Muscle of leg (tissue), 3 donors: ENCODE measurements at regions not wholly inside any gene's neighbourhood (a gene's known extent, or its start where the extent isn't known, plus 50 kb on each side); places are given as distances from the start of the nearest gene placed in this dataset.

ENCODE experiments used
- DNase-seq: peaks from one replicate; pipeline ENCODE4 v3.0.0; 2013
- H3K27ac ChIP-seq: one replicate; pipeline ENCODE4 v1.5.1; 2013; ENCODE audit warnings: mild to moderate bottlenecking, low read length, control low read depth
- H3K27me3 ChIP-seq: one replicate; pipeline ENCODE4 v1.6.1; 2013; ENCODE audit warnings: low read length; ENCODE audit not compliant: control insufficient read depth, insufficient read depth
- H3K36me3 ChIP-seq: one replicate; pipeline ENCODE4 v1.6.1; 2013; ENCODE audit warnings: low read length; ENCODE audit not compliant: control insufficient read depth, insufficient read depth
- H3K4me1 ChIP-seq: one replicate; pipeline ENCODE4 v1.6.1; 2013; ENCODE audit warnings: low read length; ENCODE audit not compliant: control insufficient read depth, insufficient read depth
- H3K4me3 ChIP-seq: one replicate; pipeline ENCODE4 v1.5.1; 2013; ENCODE audit warnings: low read length, control low read depth
- H3K9me3 ChIP-seq: replicated peaks from 2 replicates; pipeline ENCODE4 v1.6.1; 2013; ENCODE audit warnings: low read depth, low read length; ENCODE audit not compliant: control insufficient read depth
- WGBS: methylation state at CpG from one replicate; pipeline ENCODE4 v1.1.5; 2013; ENCODE audit warnings: missing lambda C conversion rate; ENCODE audit not compliant: insufficient coverage; 5-methylcytosine and 5-hydroxymethylcytosine counted together

DNA sequence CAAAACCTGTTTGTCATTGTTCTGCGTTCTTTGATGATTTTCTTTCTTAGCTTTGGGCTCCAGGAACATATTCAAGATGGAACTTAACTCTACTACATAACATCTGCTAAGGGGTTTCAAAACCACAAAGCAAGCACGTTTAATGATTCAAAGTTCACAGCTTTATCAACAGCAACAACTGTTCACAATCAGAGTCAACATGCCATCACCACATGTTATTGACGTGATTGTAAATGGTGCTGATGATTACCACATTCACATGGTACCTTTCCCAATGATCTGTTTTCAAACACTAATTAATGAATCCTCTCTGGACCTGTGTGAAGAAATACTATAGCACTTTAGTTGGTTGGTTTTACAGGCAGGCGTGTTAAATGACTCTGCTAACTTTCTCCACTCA is 180.6 kb upstream of the CEP162 start:
- Histone ChIP-seq H3K36me3 (no peaks in the 10 kb centered on the region), H3K9me3 (no peaks in the 10 kb centered on the region), H3K27ac (no peak overlapping the region), H3K27me3 (no peaks in the 10 kb centered on the region), H3K4me1 (no peaks in the 10 kb centered on the region), H3K4me3 (no peak overlapping the region)
- DNase-seq = no peak
- WGBS = 0% methylated on average over 1 of the region's 4 CpGs

DNA sequence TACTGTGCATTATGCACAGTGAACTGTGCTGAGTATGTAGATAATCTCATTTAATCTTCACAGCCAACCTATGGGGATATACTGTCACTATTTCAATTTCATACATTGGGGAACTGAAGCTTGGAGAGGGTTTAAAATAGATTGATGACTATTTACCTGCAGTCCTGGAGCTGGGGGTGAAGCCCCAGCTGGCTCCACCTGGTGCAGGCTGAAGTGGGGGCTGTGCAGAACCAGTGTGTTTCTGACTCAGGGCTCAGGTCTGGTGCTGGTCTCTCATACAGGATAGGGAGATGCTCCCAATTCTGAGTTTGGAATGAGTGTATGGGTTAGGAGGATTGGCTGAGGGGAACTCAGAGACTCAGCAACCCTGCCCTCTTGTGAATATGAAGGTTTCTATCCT is 176.1 kb upstream of the CEP162 start:
- Histone ChIP-seq H3K27ac (no peak overlapping the region), H3K4me3 (no peak overlapping the region), H3K4me1 (no peaks in the 10 kb centered on the region), H3K9me3 (no peaks in the 10 kb centered on the region), H3K36me3 (no peaks in the 10 kb centered on the region), H3K27me3 (no peaks in the 10 kb centered on the region)
- DNase-seq = no peak

DNA sequence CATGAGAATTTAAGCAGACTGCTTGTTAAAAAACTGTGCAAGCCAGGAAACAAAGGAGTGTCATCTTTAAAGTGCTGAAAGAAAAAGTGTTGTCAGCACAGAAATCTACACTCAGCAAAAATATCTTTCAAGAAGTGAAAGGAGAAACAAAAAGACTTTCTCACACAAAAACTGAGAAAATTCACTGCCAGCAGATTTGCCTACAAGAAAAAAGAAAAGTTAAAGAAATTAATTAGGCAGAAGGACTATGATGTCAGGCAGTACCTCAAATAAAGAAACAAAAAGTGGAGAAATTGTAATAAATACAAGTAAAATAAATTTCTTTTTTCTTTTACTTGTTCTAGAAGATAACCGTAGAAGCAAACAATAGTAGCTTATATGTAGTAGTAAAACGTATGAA is 171.6 kb upstream of the CEP162 start:
- Histone ChIP-seq H3K4me3 (no peak overlapping the region), H3K36me3 (no peaks in the 10 kb centered on the region), H3K27ac (no peak overlapping the region), H3K27me3 (no peaks in the 10 kb centered on the region), H3K4me1 (no peaks in the 10 kb centered on the region), H3K9me3 (no peaks in the 10 kb centered on the region)
- no peak for DNase-seq
- no CpG with 5 or more reads among the region's 2 CpGs for WGBS

DNA sequence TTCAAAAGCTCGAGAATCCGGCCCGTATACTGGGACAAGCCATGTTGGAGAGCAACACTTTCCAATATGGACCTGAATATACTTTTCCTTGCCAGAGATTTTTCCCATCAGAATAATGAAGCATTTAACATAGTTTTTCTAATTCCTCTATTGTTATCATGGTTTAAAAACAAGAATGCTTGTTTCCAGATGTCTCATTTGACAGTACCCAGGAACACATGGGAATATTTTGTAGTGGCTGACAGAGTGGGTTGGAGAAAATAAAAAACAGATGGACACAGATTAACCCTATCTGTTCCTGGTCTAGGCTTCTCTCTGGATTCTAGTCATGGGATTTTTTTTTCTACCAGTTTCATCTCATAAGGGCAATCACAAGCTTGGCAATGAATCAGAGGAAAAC is 164.8 kb upstream of the CEP162 start:
- WGBS = 23% methylated on average over 3 of the region's 3 CpGs
- H3K4me1 ChIP-seq = peaks cover 2% of the 10 kb centered on the region
- peak; percentile 70 for DNase-seq
- no peaks in the 10 kb centered on the region for H3K36me3 ChIP-seq
- H3K4me3 ChIP-seq = no peak overlapping the region
- H3K27ac ChIP-seq = no peak overlapping the region
- no peaks in the 10 kb centered on the region for H3K9me3 ChIP-seq
- H3K27me3 ChIP-seq = no peaks in the 10 kb centered on the region

DNA sequence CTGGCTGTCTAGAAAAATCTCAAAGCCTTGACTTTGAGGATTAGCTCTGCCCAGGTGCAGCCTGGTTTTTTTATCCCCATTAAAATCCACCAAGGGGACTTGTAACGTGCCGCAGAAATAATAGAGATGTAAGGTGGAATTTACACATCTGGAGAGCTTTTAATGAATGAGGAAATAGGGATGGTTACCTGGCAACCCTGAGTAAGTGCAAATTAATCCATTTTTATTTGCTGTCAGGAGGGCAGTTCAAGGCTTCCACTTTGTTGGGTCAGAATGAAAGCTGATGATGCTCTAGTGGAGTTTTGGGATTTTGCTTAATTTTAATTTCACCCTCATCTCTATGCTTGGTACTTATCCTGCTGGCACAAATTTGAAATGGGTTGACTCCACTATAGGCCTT is 163.4 kb upstream of the CEP162 start:
- peaks cover 3% of the 10 kb centered on the region for H3K9me3 ChIP-seq
- H3K27me3 ChIP-seq = no peaks in the 10 kb centered on the region
- DNase-seq = no peak
- peaks cover 2% of the 10 kb centered on the region for H3K4me1 ChIP-seq
- H3K36me3 ChIP-seq = no peaks in the 10 kb centered on the region
- H3K27ac ChIP-seq = no peak overlapping the region
- H3K4me3 ChIP-seq = no peak overlapping the region
- no CpG with 5 or more reads among the region's 2 CpGs for WGBS

DNA sequence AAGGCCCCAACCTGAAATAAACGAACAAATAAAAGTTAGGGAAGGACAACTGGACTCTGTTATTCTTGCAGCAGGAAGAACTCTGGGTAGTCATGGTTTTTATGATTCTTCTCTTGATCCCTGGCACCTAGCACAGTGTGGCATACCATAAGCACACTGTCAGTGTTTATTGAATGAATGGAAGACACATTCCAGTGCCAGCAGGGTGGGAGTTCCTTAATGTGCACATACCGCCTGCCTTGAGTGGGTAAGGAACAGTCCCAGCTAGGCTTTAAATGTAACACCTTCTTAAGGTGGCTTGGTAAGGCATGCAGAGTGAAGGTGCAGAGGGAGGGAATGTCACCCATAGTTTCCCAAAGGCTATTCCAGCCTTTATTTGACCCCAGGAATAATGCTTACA is 162.9 kb upstream of the CEP162 start:
- Histone ChIP-seq H3K9me3 (peaks cover 3% of the 10 kb centered on the region), H3K36me3 (no peaks in the 10 kb centered on the region), H3K27me3 (no peaks in the 10 kb centered on the region), H3K27ac (no peak overlapping the region), H3K4me1 (peaks cover 2% of the 10 kb centered on the region), H3K4me3 (no peak overlapping the region)
- 80% methylated on average over 1 of the region's 2 CpGs for WGBS
- DNase-seq = no peak

DNA sequence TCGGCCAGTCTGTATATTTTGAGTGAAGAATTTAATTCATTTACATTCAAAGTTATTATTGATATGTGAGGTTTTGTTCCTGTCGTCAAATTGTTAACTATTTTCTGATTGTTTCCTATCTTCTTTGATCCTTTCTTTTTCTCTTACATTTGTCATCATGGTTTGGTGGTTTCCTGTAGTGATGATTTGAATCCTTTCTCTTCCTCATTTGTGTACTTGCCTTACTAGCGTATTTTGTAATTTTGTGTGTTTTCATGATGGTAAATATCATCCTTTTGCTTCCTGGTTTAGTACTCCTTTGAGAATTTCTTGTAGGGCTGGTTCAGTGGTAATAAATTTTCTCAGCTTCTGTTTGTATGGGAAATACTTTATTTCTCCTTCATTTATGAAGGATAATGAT is 151.7 kb upstream of the CEP162 start:
- Histone ChIP-seq H3K27ac (no peak overlapping the region), H3K27me3 (no peaks in the 10 kb centered on the region), H3K9me3 (peaks cover 8% of the 10 kb centered on the region), H3K4me3 (no peak overlapping the region), H3K36me3 (no peaks in the 10 kb centered on the region), H3K4me1 (no peaks in the 10 kb centered on the region)
- DNase-seq = no peak
- WGBS = no CpG with 5 or more reads among the region's 3 CpGs

DNA sequence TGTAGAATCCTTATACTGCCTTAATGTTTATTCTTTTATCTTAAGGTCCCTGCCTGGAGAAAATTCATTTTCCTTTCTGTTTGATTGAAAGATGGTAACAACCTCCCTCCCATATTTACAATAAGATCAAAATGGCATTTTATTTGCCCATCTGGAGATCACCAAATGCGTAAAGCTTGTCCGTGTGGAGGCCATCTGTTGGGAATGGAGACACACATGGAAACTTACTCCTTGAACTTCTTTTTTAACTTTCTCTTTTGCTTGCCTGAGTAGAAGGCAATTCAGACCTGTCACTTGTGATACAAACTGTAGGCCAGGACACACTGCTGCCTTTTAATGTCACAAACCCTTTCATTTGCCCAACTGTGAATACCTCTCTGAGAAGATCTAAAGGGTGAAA is 144.8 kb upstream of the CEP162 start:
- Histone ChIP-seq H3K4me1 (no peaks in the 10 kb centered on the region), H3K9me3 (no peaks in the 10 kb centered on the region), H3K27ac (no peak overlapping the region), H3K36me3 (no peaks in the 10 kb centered on the region), H3K4me3 (no peak overlapping the region), H3K27me3 (no peaks in the 10 kb centered on the region)
- no peak for DNase-seq
- WGBS = 64% methylated on average over 2 of the region's 2 CpGs

DNA sequence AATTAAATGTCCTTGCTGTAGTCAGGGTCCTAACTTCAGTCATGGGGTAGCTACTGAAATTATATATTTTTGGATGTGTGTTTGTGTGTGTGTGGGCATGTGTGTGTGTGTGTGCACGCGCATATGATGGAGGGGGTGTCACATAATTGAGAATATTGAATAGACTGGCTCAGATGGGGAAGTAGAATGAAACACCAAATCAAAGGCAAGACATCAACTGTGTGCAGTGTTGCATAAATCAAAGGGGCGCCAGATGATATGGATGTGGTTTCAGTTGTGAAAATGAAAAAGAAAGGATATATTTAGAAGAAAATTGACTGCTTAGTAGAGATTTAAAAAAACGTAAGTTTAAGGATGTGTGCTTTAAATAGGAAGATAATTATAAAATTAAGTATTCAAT is 144.2 kb upstream of the CEP162 start:
- WGBS = 100% methylated on average over 1 of the region's 4 CpGs

DNA sequence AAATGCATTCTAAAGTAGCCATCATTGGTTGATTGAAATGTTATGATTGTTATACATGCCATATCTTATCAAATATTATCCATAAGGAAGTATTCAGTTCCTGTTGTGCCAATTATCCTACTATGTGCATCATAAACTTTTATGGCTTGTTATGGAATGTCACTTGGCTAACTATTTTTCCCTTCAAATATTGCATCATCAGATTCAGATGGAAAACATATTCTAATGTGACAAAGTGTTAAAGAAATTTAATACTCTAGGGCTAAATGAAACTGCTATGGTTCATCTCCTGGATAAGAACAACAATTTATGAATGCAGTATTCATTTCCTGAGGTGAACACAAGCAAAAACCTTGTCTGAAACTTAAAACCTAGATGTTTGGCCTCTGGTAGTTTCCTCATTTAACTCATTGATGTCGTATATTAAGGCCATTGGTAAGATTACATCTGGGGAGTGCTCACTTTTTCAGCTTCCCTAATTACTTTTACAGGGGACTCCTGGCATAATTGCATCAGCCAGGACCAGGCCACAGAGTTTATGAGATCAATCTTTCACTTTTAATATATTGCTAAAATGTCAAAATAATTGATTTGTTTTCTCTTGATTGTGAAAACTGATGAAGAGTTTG is 134.9 kb upstream of the CEP162 start:
- no peaks in the 10 kb centered on the region for H3K36me3 ChIP-seq
- WGBS = no CpG with 5 or more reads among the region's 1 CpG

More for the DNA sequence above, 144.2 kb upstream of the CEP162 start:
- Histone ChIP-seq H3K27me3 (no peaks in the 10 kb centered on the region), H3K9me3 (no peaks in the 10 kb centered on the region), H3K36me3 (no peaks in the 10 kb centered on the region), H3K27ac (no peak overlapping the region), H3K4me3 (no peak overlapping the region), H3K4me1 (no peaks in the 10 kb centered on the region)
- no peak for DNase-seq

More for the DNA sequence above, 134.9 kb upstream of the CEP162 start:
- DNase-seq = peak; percentile 54
- H3K9me3 ChIP-seq = no peaks in the 10 kb centered on the region
- no peaks in the 10 kb centered on the region for H3K4me1 ChIP-seq
- no peak overlapping the region for H3K4me3 ChIP-seq
- no peaks in the 10 kb centered on the region for H3K27me3 ChIP-seq
- peak overlapping the region; percentile 55 for H3K27ac ChIP-seq
